Erythroblast (primary cell): ENCODE measurements at regions not wholly inside any gene's neighbourhood (a gene's known extent, or its start where the extent isn't known, plus 50 kb on each side); places are given as distances from the start of the nearest gene placed in this dataset.

ENCODE experiments used
- GATA1 ChIP-seq: IDR thresholded peaks from 2 replicates; pipeline ENCODE4 v1.6.1; 2011; ENCODE audit warnings: low read depth, mild to moderate bottlenecking, control low read depth, low read length, moderate library complexity
- POLR2A ChIP-seq: IDR thresholded peaks from 2 replicates; pipeline ENCODE4 v1.6.1; 2011; ENCODE audit warnings: mild to moderate bottlenecking, low read length

DNA sequence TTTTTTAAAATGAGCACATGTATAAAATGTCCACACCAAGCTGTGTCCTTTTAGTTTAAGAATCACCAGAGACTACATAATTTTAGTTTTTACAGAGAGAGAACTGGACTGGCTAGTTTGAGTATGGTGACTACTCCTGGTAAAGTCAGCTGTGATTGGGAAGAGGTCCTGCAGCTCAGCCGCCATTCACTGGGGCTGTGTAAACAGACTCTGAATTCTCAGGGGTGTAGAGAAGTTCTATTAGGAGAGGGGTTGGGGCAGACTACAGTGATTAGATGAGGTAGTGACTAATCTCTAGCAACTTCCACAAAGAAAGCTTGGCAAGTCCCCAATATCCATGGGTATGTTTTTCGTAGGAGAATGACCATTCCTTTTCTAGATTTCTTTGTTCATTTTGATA, 341.2 kb upstream of the MAP3K7 start:
- TF ChIP-seq POLR2A (no peak), GATA1 (no peak)
